Activated naive CD4-positive, alpha-beta T cell treated with anti-CD3 and anti-CD28 coated beads, Interleukin-2, amount 50 U/mL, for 72 hours (primary cell): ENCODE measurements at regions not wholly inside any gene's neighbourhood (a gene's known extent, or its start where the extent isn't known, plus 50 kb on each side); places are given as distances from the start of the nearest gene placed in this dataset.
"Not testable (repeated sequence)": the region's sequence is repeated elsewhere in the genome, so short reads cannot be mapped to it uniquely, and the experiment has no call there.

Experiments used
- ATAC-seq, 2 donors: fragments of 150-1000 bp; cut with Tn5 transposase; 2 replicates each; pipeline ENCODE4 v1.10.0; 2021; ENCODE audit warnings: mild to moderate bottlenecking in 2 of 2, moderate library complexity in 2 of 2
- DNase-seq, 2 donors: peaks; one replicate each; pipeline ENCODE4 v3.0.0; 2021 to 2022; ENCODE audit warnings: low spot score in 2 of 2
- H3K27ac Mint-ChIP-seq, 2 donors: one replicate each; pipeline ENCODE4 v1.8.0; 2022; ENCODE audit warnings: mild to moderate bottlenecking in 2 of 2, mixed read lengths in 2 of 2
- H3K36me3 Mint-ChIP-seq, 2 donors: one replicate each; pipeline ENCODE4 v1.8.0; 2022; ENCODE audit warnings: mixed read lengths in 2 of 2
- H3K9me3 Mint-ChIP-seq, 2 donors: one replicate each; pipeline ENCODE4 v1.8.0; 2022; ENCODE audit warnings: mixed read lengths in 2 of 2

- no peak for ATAC-seq
- DNase-seq, result no peak
- Mint-ChIP-seq H3K27ac (no peak overlapping the region), H3K36me3 (no peaks in the 10 kb centered on the region), H3K9me3 (no peaks in the 10 kb centered on the region)
Observed at GRCh38 chr21:23664193-23664694, 1943.0 kb downstream of the MRPL39 start.

DNA sequence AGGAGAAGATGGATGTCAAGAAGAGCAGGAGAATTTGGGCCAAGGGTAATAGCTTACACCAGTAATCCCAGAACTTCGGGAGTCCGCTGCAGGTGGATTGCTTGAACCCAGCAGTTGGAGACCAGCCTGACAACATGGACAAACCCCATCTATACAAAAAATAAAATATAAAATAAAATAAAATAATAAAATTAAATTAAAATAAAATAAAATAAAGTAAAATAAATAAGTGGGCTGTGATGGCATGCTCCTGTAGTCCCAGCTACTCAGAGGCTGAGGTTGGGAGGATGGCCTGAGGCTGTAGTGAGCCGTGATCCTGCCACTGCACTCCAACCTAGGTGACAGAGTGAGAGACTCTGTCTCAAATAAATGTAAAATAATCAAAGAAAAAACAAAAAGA lies 1946.7 kb downstream of the MRPL39 start:
- ATAC-seq (no peak), DNase-seq (no peak)
- Mint-ChIP-seq H3K36me3 (no peaks in the 10 kb centered on the region), H3K27ac (no peak overlapping the region), H3K9me3 (no peaks in the 10 kb centered on the region)

DNA sequence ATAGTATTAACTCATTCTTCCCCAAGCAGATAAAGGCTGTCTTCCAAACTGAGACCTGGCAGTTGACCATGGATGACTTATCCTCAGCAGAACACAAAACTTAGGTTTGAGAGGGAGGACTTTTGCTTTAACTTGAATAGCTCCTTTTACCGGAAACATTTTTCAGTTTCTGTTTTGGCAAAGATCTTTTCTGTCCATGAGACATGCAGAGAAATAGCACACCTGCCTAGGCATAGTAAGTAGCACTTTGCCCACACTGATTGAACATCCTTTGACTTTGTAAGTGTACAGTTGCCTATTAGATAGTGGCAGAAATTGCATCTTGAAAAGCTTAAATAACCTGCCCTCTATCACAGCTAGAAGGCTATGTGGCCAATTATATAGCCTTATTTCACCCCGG lies 1962.5 kb downstream of the MRPL39 start:
- Mint-ChIP-seq H3K9me3 (peaks cover 2 to 8% of the 10 kb centered on the region in 2 donors), H3K36me3 (peaks cover 0 to 8% of the 10 kb centered on the region in 2 donors), H3K27ac (no peak overlapping the region)
- ATAC-seq (no peak), DNase-seq (no peak)

DNA sequence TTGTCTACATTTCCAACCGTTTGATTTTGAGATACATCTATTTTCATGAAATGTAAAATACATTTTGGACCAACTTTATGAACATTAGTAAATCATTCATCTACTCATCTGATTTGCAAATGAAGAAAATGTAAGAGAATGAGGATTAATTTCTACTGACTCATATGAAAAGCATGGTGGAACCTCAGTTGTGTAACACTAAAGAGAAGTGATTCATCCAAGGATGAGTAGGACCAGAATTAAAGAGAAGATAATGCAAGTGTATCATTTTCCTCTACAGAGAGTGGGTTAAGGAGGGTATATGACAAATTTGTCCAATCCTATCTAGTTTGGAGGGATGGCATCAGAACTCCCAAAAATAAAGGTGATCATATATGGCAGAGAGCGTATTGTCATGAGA lies 1967.6 kb downstream of the MRPL39 start:
- no peak for DNase-seq
- H3K9me3 Mint-ChIP-seq, result peaks cover 3 to 5% of the 10 kb centered on the region in 2 donors
- H3K27ac Mint-ChIP-seq, result no peak overlapping the region
- no peaks in the 10 kb centered on the region for H3K36me3 Mint-ChIP-seq
- no peak for ATAC-seq

- DNase-seq (no peak), ATAC-seq (no peak)
- peaks cover 3 to 5% of the 10 kb centered on the region in 2 donors for H3K9me3 Mint-ChIP-seq
- no peaks in the 10 kb centered on the region for H3K36me3 Mint-ChIP-seq
- H3K27ac Mint-ChIP-seq, result no peak overlapping the region
Observed at GRCh38 chr21:23638131-23638695, 1969.1 kb downstream of the MRPL39 start.

GRCh38 chr21:23633447-23633940 lies 1973.8 kb downstream of the MRPL39 start:
- no peak overlapping the region for H3K27ac Mint-ChIP-seq
- no peaks in the 10 kb centered on the region for H3K36me3 Mint-ChIP-seq
- peaks cover 0 to 1% of the 10 kb centered on the region in 2 donors for H3K9me3 Mint-ChIP-seq
- no peak for ATAC-seq
- no peak for DNase-seq

GRCh38 chr21:23624281-23624680 lies 1983.0 kb downstream of the MRPL39 start:
- no peak for ATAC-seq
- Mint-ChIP-seq H3K27ac (no peak overlapping the region), H3K9me3 (peaks cover 0 to 3% of the 10 kb centered on the region in 2 donors)

DNA sequence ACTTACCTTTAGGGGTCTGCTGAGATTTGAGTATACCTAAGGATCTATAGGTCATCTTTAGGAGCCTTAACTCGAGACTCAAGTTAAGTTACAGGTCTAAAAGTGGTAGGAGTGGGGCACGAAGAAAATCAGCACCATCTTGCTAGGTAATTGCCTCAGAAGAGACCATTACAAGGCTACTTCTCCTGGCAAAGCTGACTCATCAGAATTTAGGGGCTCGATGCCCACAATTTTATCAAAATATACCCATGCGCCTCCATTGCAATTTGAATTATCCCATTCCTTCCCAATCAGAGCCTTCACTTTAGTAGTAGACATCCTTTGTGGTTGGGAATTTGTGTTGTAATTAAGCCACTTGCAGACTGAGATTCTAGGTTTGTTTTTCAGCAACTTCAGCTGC lies 1994.3 kb downstream of the MRPL39 start:
- H3K9me3 Mint-ChIP-seq, result peaks cover 0 to 5% of the 10 kb centered on the region in 2 donors
- H3K36me3 Mint-ChIP-seq, result no peaks in the 10 kb centered on the region
- DNase-seq (no peak), ATAC-seq (no peak)
- H3K27ac Mint-ChIP-seq, result no peak overlapping the region

More at GRCh38 chr21:23624281-23624680, 1983.0 kb downstream of the MRPL39 start:
- DNase-seq, result no peak
- H3K36me3 Mint-ChIP-seq, result no peaks in the 10 kb centered on the region

GRCh38 chr21:23612210-23612609 lies 1995.1 kb downstream of the MRPL39 start:
- DNase-seq (no peak), ATAC-seq (no peak)
- H3K36me3 Mint-ChIP-seq, result no peaks in the 10 kb centered on the region
- peaks cover 0 to 5% of the 10 kb centered on the region in 2 donors for H3K9me3 Mint-ChIP-seq
- H3K27ac Mint-ChIP-seq, result no peak overlapping the region

GRCh38 chr21:23607782-23608431 lies 1999.4 kb downstream of the MRPL39 start:
- Mint-ChIP-seq H3K9me3 (peaks cover 5 to 6% of the 10 kb centered on the region in 2 donors), H3K27ac (no peak overlapping the region), H3K36me3 (no peaks in the 10 kb centered on the region)
- ATAC-seq, result no peak
- DNase-seq, result no peak

DNA sequence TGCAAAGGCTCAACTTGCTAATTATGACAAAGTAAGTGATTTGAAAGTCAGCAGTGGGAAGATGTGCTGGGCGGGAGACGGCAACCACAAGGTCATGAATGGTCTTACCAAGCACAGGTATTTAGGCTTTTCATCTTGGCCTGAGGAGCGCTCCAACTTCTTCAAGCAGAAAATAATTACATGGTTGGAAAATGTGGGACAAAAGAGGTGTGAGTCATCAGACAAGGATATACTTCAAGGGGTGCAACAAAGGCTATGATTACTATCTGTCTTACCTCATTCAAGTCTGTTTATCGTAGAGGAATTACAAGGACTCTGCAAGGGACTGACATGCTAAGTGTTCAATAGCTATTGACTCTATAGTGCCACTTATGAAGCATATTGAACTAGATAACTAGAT lies 2005.7 kb downstream of the MRPL39 start:
- DNase-seq, result no peak
- Mint-ChIP-seq H3K36me3 (no peaks in the 10 kb centered on the region), H3K27ac (no peak overlapping the region), H3K9me3 (peaks cover 6 to 9% of the 10 kb centered on the region in 2 donors)
- no peak for ATAC-seq

GRCh38 chr21:23593582-23593981 lies 2013.7 kb downstream of the MRPL39 start:
- ATAC-seq (no peak), DNase-seq (no peak)
- Mint-ChIP-seq H3K9me3 (peaks cover 7 to 10% of the 10 kb centered on the region in 2 donors), H3K27ac (no peak overlapping the region), H3K36me3 (no peaks in the 10 kb centered on the region)

DNA sequence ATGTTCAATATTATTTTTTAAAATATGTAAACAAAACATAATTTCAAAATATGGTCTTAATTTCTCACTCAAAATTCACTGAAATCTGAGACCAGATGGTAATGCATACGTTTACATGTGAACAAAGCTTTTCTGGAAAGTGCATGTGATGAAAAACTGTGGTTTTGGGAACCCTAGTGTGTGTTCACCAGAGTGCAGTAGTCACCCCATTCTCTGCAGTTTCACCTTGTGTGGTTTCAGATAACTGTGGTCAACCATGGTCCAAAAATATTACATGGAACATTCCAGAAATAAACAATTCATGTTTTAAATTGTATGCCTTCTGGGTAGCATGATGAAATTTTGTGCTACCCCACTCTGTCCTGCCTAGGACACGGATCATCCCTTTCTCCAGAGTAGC lies 2021.9 kb downstream of the MRPL39 start:
- H3K27ac Mint-ChIP-seq, result no peak overlapping the region
- ATAC-seq (no peak), DNase-seq (no peak)
- no peaks in the 10 kb centered on the region for H3K9me3 Mint-ChIP-seq
- no peaks in the 10 kb centered on the region for H3K36me3 Mint-ChIP-seq

DNA sequence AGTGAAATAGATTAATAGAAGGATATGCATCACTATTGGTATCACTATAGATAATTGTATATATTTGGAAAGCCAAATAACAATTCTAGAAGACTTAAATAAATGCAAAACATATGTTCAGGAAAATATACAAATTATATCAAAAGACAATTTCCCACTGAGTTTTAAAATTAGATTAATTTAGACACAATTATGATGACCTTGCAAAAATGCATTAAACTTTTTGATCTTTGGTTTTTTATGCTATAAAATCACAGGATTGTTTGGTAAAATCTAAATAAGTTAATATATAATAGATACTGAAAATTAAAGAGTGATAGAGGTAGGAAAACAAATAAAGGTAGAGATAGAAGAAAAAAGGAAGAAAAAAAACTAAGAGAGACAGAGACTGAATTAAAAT lies 2027.7 kb downstream of the MRPL39 start:
- Mint-ChIP-seq H3K9me3 (no peaks in the 10 kb centered on the region), H3K27ac (no peak overlapping the region), H3K36me3 (no peaks in the 10 kb centered on the region)
- ATAC-seq (no peak), DNase-seq (no peak)

GRCh38 chr21:23578027-23578426 lies 2029.3 kb downstream of the MRPL39 start:
- no peak for ATAC-seq
- no peaks in the 10 kb centered on the region for H3K9me3 Mint-ChIP-seq
- DNase-seq, result no peak
- no peak overlapping the region for H3K27ac Mint-ChIP-seq
- no peaks in the 10 kb centered on the region for H3K36me3 Mint-ChIP-seq

DNA sequence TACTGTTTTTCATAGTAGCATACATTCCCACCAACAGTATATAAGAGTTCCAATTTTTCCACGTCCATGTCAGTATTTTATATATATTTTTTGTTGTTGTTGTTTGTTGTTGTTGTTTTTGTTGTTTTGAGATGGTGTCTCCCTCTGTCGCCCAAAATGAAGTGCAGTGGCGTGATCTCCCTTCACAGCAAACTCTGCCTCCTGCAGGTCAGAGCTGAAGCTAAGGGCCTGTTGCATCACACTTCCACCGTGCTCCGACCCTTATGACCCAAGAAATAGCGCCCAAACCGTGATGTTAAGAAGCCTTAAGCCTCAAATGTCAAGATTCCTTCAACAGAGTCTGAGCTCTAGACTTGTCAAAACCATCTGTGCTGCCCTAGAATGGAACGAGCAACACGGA lies 2032.3 kb downstream of the MRPL39 start:
- no peak overlapping the region for H3K27ac Mint-ChIP-seq
- no peaks in the 10 kb centered on the region for H3K9me3 Mint-ChIP-seq
- DNase-seq, result no peak
- ATAC-seq, result no peak
- no peaks in the 10 kb centered on the region for H3K36me3 Mint-ChIP-seq

GRCh38 chr21:23548924-23549323 lies 2058.4 kb downstream of the MRPL39 start:
- not testable (repeated sequence) for DNase-seq, H3K27ac Mint-ChIP-seq, H3K9me3 Mint-ChIP-seq, H3K36me3 Mint-ChIP-seq, ATAC-seq

DNA sequence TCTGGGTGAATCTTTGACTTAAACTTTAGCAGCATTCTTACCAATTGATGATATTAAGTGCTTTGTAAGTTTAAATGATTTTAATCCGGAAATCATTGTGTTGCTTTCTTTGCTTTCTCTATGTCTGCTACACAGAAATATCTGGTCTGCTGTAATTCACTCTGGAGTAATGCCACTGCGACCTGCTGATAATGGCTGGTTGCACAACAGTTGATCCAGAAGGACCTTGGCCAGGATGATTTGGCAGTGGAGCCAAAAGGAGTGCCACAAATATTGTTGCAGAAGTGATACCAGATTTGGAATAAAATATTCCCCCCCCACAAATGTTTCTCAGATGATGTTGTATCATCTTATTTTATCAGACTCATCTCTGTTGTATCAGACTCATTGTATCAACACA lies 2063.9 kb downstream of the MRPL39 start:
- Mint-ChIP-seq H3K9me3 (peaks cover 0 to 4% of the 10 kb centered on the region in 2 donors), H3K36me3 (no peaks in the 10 kb centered on the region), H3K27ac (no peak overlapping the region)
- ATAC-seq (no peak), DNase-seq (no peak)
